Endothelial cell of umbilical vein (primary cell): ENCODE measurements at regions not wholly inside any gene's neighbourhood (a gene's known extent, or its start where the extent isn't known, plus 50 kb on each side); places are given as distances from the start of the nearest gene placed in this dataset.

Experiments used
- BruUV-seq: library from RNA; stranded (reverse); fragments of 400-500 nt; replicated peaks from 2 replicates; lab custom pipeline; 2021; lab: Mats Ljungman, UMichigan
- CTCF ChIA-PET: fragments of 300-600, 350-600 bp; sonication (Branson Sonifier 250); formaldehyde crosslinking; loops from one replicate; lab custom pipeline; 2021; ENCODE audit warnings: antibody characterized with exemption, inconsistent platforms; lab: Charles Lee
- POLR2A ChIA-PET: fragments of 300-600, 350-600 bp; sonication (Branson Sonifier 250); formaldehyde crosslinking; loops from one replicate; lab custom pipeline; 2021; ENCODE audit warnings: antibody characterized with exemption, inconsistent platforms; lab: Charles Lee
- DNase-seq: peaks from one replicate; pipeline ENCODE4 v3.0.0-alpha.2; 2011; ENCODE audit warnings: low read depth, low spot score
- FAIRE-seq: peaks from 2 replicates; lab custom pipeline; 2011; peaks lifted over from hg19 to GRCh38; lab: Jason Lieb, UNC
- H2AFZ ChIP-seq: 2 replicates; pipeline ENCODE4 v1.6.0; 2012; ENCODE audit warnings: low read depth, low read length, control low read depth, inconsistent platforms
- H3K27ac ChIP-seq: 2 replicates; pipeline ENCODE4 v1.5.1; 2011; ENCODE audit warnings: low read depth, mild to moderate bottlenecking, control low read depth, low read length, moderate library complexity; ENCODE audit not compliant: insufficient read depth
- H3K27me3 ChIP-seq, 2 experiments: 2 replicates each; pipeline versions ENCODE4 v1.6.0 to v1.6.1; 2011; ENCODE audit warnings: low read length in 2 of 2, mixed read lengths in 1 of 2; ENCODE audit not compliant: control insufficient read depth in 2 of 2, insufficient read depth in 2 of 2
- H3K36me3 ChIP-seq, 2 experiments: 2 replicates in 1 of 2; 3 replicates in 1 of 2; pipeline ENCODE4 v1.5.1; 2011; ENCODE audit warnings: low read length in 2 of 2, mild to moderate bottlenecking in 1 of 2, moderate library complexity in 1 of 2; ENCODE audit not compliant: control insufficient read depth in 2 of 2, insufficient read depth in 2 of 2; ENCODE audit errors: extremely low read depth in 1 of 2
- H3K4me1 ChIP-seq: 3 replicates; pipeline ENCODE4 v1.5.1; 2011; ENCODE audit warnings: mild to moderate bottlenecking, low read length; ENCODE audit not compliant: control insufficient read depth, insufficient read depth; ENCODE audit errors: extremely low read depth
- H3K4me2 ChIP-seq: 2 replicates; pipeline ENCODE4 v1.6.1; 2011; ENCODE audit warnings: low read length, control low read depth, mixed read lengths; ENCODE audit not compliant: insufficient read depth
- H3K4me3 ChIP-seq, 3 experiments: fragments of 200-600 bp in 1 of 3; sonication (generic), shearing (Covaris generic) in 1 of 3; replicated peaks in 1 of 3; 2 replicates each; pipeline ENCODE4 v1.5.1; 2011 to 2016; ENCODE audit warnings: control low read depth in 3 of 3, low read length in 3 of 3, mild to moderate bottlenecking in 2 of 3, inconsistent platforms in 1 of 3, low read depth in 1 of 3, moderate library complexity in 1 of 3; ENCODE audit not compliant: insufficient read depth in 1 of 3
- H3K79me2 ChIP-seq: 2 replicates; pipeline ENCODE4 v1.6.0; 2012; ENCODE audit warnings: low read length, inconsistent platforms; ENCODE audit not compliant: control insufficient read depth, insufficient read depth
- H3K9ac ChIP-seq: replicated peaks from 2 replicates; pipeline ENCODE3; 2011; ENCODE audit warnings: low read length, control low read depth; ENCODE audit not compliant: insufficient read depth; ENCODE audit errors: extremely low read depth
- H3K9me1 ChIP-seq: replicated peaks from 3 replicates; pipeline ENCODE4 v1.6.0; 2011; ENCODE audit warnings: mild to moderate bottlenecking, low read length; ENCODE audit not compliant: control insufficient read depth, insufficient read depth; ENCODE audit errors: extremely low read depth
- H3K9me3 ChIP-seq: replicated peaks from 2 replicates; pipeline ENCODE4 v1.5.1; 2012; ENCODE audit warnings: low read length, inconsistent platforms; ENCODE audit not compliant: control insufficient read depth, insufficient read depth
- H4K20me1 ChIP-seq: replicated peaks from 2 replicates; pipeline ENCODE3; 2011; ENCODE audit warnings: mild to moderate bottlenecking, low read length; ENCODE audit not compliant: control insufficient read depth, insufficient read depth; ENCODE audit errors: extremely low read depth
- EZH2 ChIP-seq: IDR thresholded peaks from 2 replicates; pipeline ENCODE4 v1.6.1; 2012; ENCODE audit warnings: borderline replicate concordance, low read depth, mild to moderate bottlenecking, moderate library complexity, low read length, inconsistent platforms; ENCODE audit not compliant: severe bottlenecking
- FOS ChIP-seq: IDR thresholded peaks from 2 replicates; pipeline ENCODE4 v1.6.1; 2011; ENCODE audit warnings: mild to moderate bottlenecking, low read length, moderate library complexity, borderline replicate concordance; ENCODE audit not compliant: insufficient read depth
- GATA2 ChIP-seq: IDR thresholded peaks from 2 replicates; pipeline ENCODE4 v1.7.0; 2011; ENCODE audit warnings: low read depth, mild to moderate bottlenecking, moderate library complexity, mixed read lengths, low read length; ENCODE audit not compliant: insufficient read length, insufficient read depth
- JUN ChIP-seq: IDR thresholded peaks from 2 replicates; pipeline ENCODE4 v1.6.1; 2011; ENCODE audit warnings: borderline replicate concordance, low read depth; ENCODE audit not compliant: insufficient read length, insufficient read depth
- MYC ChIP-seq: IDR thresholded peaks from one replicate; pipeline ENCODE4 v1.6.1; 2011; ENCODE audit warnings: mild to moderate bottlenecking, low read depth, low read length
- POLR2A ChIP-seq: IDR thresholded peaks from 2 replicates; pipeline ENCODE4 v1.6.1; 2012; ENCODE audit warnings: low read depth, mild to moderate bottlenecking, control low read depth, low read length
- POLR2AphosphoS5 ChIP-seq: IDR thresholded peaks from 2 replicates; pipeline ENCODE4 v1.6.1; 2012; ENCODE audit warnings: low read depth, mild to moderate bottlenecking, control low read depth, low read length, moderate library complexity; ENCODE audit not compliant: insufficient read depth
- dilution Hi-C: fragments of 300-500 bp; cut with MboI; formaldehyde crosslinking; loops from one replicate; pipeline ENCODE4 v1.15.0; 2019; ENCODE audit warnings: low sequenced_read_pairs; ENCODE audit not compliant: extremely low pct_ligation_motif_present
- intact Hi-C: fragments of 100-400 bp; cut with micrococcal nuclease; formaldehyde crosslinking; loops from one replicate; pipeline ENCODE4 v1.10.0; 2022
- TF ChIP-seq, protein P1 (sequence below), 2 donors: IDR thresholded peaks; 1 replicate in 1 of 2; 2 replicates in 1 of 2; pipeline ENCODE4 v1.5.1; 2011; ENCODE audit warnings: low read length in 2 of 2, mild to moderate bottlenecking in 2 of 2, moderate library complexity in 2 of 2, control low read depth in 1 of 2, inconsistent platforms in 1 of 2, low read depth in 1 of 2; ENCODE audit not compliant: insufficient read depth in 1 of 2; ENCODE audit errors: extremely low read depth in 1 of 2
- TF ChIP-seq, protein P2 (sequence below): IDR thresholded peaks from 2 replicates; pipeline ENCODE4 v1.6.1; 2011; ENCODE audit not compliant: insufficient read depth, insufficient read length

DNA sequence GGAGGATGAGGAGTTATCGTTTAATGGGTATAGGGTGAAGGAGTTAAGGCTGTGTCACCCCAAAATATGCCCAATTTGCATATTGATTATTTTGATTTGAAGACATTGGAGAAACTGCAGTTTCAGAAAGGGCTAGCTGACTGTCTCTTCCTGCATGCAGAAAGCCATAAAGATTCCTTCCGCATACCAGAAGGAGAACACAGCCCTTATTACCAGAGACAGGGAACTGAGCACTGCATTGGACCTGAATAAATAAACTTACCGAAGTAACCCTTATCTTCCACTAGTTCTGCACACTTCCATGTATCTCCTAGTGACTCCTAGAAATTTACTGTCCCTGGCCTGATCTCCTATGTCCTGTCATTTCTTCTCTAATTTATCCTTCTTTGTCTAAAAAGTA is 821.9 kb upstream of the AUTS2 start:
- H3K27ac ChIP-seq = no peak overlapping the region
- no peaks in the 10 kb centered on the region for H3K27me3 ChIP-seq
- no peaks in the 10 kb centered on the region for H3K36me3 ChIP-seq
- H3K9me3 ChIP-seq = peaks cover 2% of the 10 kb centered on the region
- H3K4me2 ChIP-seq = no peak overlapping the region
- H3K4me1 ChIP-seq = no peaks in the 10 kb centered on the region
- POLR2A ChIA-PET = no interaction called here
- intact Hi-C loops (no loop called here), dilution Hi-C loops (no loop called here)
- no peak for DNase-seq
- CTCF ChIA-PET = no interaction called here
- no TSS peak for BruUV-seq
- FAIRE-seq = no peak
- no peak overlapping the region for H2AFZ ChIP-seq
- TF ChIP-seq GATA2 = no peak
- TF ChIP-seq, protein P1, sequence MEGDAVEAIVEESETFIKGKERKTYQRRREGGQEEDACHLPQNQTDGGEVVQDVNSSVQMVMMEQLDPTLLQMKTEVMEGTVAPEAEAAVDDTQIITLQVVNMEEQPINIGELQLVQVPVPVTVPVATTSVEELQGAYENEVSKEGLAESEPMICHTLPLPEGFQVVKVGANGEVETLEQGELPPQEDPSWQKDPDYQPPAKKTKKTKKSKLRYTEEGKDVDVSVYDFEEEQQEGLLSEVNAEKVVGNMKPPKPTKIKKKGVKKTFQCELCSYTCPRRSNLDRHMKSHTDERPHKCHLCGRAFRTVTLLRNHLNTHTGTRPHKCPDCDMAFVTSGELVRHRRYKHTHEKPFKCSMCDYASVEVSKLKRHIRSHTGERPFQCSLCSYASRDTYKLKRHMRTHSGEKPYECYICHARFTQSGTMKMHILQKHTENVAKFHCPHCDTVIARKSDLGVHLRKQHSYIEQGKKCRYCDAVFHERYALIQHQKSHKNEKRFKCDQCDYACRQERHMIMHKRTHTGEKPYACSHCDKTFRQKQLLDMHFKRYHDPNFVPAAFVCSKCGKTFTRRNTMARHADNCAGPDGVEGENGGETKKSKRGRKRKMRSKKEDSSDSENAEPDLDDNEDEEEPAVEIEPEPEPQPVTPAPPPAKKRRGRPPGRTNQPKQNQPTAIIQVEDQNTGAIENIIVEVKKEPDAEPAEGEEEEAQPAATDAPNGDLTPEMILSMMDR (IDR thresholded peaks at IDR 0.05; ENCODE audit: extremely low read depth in 1 of 2, insufficient read depth in 1 of 2, low read depth in 1 of 2, low read length in 2 of 2) = no peak
- no peaks in the 10 kb centered on the region for H3K9me1 ChIP-seq
- no peaks in the 10 kb centered on the region for H4K20me1 ChIP-seq
- no peak overlapping the region for H3K9ac ChIP-seq
- no peak overlapping the region for H3K4me3 ChIP-seq
- H3K79me2 ChIP-seq = no peaks in the 10 kb centered on the region

DNA sequence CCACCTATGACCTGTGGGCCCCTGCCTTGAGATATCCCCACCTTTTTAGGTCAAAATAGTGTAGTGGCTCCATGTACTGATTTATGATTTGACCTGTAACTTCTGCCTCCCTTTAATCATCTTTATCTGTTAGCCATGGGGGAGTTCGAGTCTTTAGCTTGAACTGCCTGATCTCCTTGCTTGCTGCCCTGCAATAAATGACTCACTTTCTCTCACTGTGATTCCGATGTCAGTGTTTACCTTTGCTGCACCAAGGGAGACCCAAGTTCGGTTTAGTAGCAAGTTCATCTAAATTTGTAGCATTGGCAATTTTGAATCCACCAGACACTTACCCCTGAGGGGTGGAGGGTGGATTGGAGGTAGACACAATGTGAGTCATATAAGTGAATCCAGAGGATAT is 814.6 kb upstream of the AUTS2 start:
- Histone ChIP-seq H3K9ac (no peak overlapping the region), H3K4me3 (no peak overlapping the region), H3K4me2 (no peak overlapping the region), H3K27me3 (no peaks in the 10 kb centered on the region), H3K27ac (no peak overlapping the region), H3K79me2 (no peaks in the 10 kb centered on the region), H4K20me1 (no peaks in the 10 kb centered on the region), H3K36me3 (no peaks in the 10 kb centered on the region), H3K4me1 (no peaks in the 10 kb centered on the region), H2AFZ (no peak overlapping the region), H3K9me3 (no peaks in the 10 kb centered on the region), H3K9me1 (no peaks in the 10 kb centered on the region)
- no TSS peak for BruUV-seq
- POLR2A ChIA-PET = no interaction called here
- intact Hi-C loops = no loop called here
- CTCF ChIA-PET = no interaction called here
- DNase-seq (no peak), FAIRE-seq (no peak)
- dilution Hi-C loops = no loop called here
- TF ChIP-seq, protein P1 (IDR thresholded peaks at IDR 0.05; ENCODE audit: extremely low read depth in 1 of 2, insufficient read depth in 1 of 2, low read depth in 1 of 2, low read length in 2 of 2) = no peak
- TF ChIP-seq MYC (no peak), FOS (no peak), POLR2A (no peak), GATA2 (no peak), POLR2AphosphoS5 (no peak), EZH2 (no peak), JUN (no peak)
- TF ChIP-seq, protein P2, sequence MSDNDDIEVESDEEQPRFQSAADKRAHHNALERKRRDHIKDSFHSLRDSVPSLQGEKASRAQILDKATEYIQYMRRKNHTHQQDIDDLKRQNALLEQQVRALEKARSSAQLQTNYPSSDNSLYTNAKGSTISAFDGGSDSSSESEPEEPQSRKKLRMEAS = no peak
